GM19043 (cell line): ENCODE measurements at regions not wholly inside any gene's neighbourhood (a gene's known extent, or its start where the extent isn't known, plus 50 kb on each side); places are given as distances from the start of the nearest gene placed in this dataset.

Source experiments
- ATAC-seq: cut with Tn5 transposase; IDR thresholded peaks from one replicate; pipeline ENCODE4 v1.9.1; 2021; ENCODE audit warnings: low read depth; ENCODE audit not compliant: unreplicated experiment

DNA sequence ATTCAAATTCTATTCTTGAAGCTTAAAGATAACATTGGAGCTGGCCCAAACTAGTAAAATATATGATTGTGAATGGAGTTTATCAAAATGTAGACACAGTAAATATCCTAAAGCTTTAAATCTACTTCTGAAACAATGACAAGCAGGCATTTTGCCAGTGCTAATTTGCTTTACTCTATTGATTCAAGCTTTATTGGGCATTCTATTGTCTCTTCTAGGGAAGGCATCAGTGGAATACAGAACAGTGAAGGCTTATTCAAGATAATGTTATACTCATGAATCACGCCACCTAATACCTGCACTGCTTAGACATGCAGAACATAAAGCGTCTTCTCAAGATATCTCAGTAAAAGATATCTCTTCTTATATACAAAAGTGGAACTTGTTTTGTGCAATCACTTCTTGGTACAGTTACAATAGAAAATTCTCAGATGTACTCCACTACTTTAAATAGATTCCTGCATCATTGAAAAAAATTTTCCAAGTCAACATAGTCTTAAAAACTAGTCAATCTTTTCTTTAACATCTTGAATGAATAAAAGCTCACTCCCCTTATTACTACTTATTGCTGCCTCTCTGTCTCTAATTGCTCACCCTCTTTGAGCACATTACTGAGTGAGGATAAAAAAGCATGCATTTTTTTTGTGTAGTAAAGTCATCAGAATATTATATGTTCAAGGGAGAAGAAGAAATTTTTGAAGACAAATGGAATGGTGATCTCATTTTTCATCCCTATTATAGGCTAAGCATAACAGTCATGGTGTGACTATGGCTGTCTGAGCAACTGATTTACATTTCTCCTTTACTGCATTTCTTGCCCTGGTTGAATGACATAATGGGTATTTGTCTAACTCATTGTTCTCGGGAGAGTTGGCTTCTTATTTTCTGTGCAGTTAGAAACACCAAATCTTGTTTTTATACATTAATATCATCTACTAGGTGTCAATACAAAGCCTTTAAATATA lies 98.0 kb upstream of the E2F7 start:
- no peak for ATAC-seq

DNA sequence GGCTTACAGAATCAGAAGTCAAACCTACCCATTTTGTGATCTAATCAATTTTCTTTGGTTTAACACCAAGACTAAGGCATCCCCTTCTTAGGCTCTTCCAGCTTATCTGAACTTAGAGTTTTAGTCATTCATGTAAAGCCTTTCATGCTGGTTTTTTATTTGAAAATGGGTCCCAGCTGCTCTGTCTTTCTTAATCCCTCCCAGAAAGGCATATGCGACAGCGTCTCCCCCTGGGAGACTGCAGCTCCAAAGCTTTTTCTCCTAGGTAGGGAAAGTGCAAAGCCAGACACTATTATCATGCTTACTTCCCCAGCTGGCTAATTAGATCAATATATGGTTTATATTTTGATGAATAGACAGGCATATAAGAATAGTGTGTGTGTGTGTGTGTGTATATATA lies 96.6 kb upstream of the E2F7 start:
- no peak for ATAC-seq

- no peak for ATAC-seq
Observed at GRCh38 chr12:77160931-77161330, 95.6 kb upstream of the E2F7 start.

- ATAC-seq, result no peak
Observed at GRCh38 chr12:77153706-77154105, 88.3 kb upstream of the E2F7 start.

- ATAC-seq, result no peak
Observed at GRCh38 chr12:77152623-77153193, 87.3 kb upstream of the E2F7 start.

DNA sequence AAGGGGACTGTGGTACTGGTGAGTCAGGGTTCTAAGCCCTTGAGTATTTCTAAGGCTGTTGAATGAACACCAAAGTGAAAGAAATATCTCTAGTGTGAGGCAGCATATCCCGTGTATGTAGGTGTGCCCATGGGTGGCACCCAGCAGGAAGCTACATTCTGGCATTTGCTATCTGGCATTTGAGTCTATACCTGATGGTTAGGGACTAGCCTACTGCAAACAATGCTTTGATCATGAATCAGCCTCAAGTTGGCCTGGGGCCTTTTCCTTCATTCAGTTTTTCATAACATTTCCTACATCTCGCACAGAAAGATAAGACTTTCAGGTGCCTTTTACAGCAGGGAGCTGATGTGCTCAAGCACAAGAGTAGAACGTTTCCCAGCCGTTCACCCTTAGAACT lies 85.7 kb upstream of the E2F7 start:
- ATAC-seq, result no peak

DNA sequence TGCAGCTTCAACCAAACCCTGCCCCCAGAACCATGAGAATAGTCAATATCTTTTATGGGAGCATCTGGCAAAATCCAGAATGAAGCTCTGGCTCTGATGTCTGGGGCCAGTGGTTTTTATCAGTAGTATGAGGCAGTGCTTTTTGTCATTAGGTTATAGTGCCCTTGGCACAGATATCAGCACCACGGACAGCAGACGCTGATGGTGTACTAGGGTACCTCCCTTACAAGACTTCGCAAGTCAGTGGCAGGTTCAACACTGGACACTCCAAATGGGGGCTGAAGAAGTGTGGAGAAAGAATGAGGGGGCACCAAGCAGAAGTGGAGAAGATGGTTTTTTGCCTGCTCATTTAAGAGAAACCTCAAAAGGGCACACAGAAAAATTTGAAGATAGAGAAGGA lies 68.2 kb upstream of the E2F7 start:
- no peak for ATAC-seq

GRCh38 chr12:77131977-77132490 lies 66.7 kb upstream of the E2F7 start:
- no peak for ATAC-seq

GRCh38 chr12:77130193-77130592 lies 64.8 kb upstream of the E2F7 start:
- no peak for ATAC-seq

GRCh38 chr12:77124767-77125166 lies 59.4 kb upstream of the E2F7 start:
- ATAC-seq, result no peak

- no peak for ATAC-seq
Observed at GRCh38 chr12:77122661-77123060, 57.3 kb upstream of the E2F7 start.

- ATAC-seq, result no peak
Observed at GRCh38 chr12:77122236-77122635, 56.9 kb upstream of the E2F7 start.

GRCh38 chr12:77120156-77121085 lies 55.1 kb upstream of the E2F7 start:
- no peak for ATAC-seq

DNA sequence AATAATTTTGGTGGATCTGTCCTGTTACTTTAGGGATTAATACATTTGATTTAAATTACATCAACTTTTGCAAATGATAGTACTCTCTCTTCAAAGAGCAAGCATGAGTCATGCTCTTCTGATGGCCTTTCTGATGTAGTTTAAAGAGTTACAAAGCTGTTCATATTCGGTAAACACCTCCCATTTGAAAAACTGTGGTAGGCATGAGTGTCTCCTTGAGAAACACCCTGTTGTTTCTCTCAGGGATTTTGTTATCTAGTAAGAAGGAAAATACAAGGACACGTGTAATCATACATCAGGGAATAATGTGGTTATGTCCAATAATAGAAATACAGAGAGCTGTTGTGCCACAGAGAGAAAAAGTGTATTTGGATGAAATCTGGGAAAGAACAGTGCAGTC lies 53.3 kb upstream of the E2F7 start:
- ATAC-seq, result no peak

DNA sequence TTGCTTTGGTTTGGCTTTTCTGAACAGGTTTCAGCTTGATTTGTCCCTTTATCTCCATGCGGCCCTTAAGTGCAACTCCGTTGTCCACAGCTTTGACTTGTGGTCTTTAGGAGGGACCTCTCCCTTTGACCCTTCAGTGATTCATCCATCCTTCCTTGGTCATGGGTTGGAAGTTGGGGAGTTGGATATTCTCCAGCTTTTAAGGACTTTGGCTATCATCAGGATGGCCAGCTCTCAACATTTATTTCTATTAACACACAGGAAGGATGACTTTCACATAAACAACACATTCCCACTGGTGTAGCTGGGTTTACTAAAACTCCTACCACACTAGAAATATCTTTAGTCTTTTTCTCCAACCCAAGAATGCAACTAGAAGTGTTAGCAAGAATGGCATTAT lies 50.9 kb upstream of the E2F7 start:
- no peak for ATAC-seq

DNA sequence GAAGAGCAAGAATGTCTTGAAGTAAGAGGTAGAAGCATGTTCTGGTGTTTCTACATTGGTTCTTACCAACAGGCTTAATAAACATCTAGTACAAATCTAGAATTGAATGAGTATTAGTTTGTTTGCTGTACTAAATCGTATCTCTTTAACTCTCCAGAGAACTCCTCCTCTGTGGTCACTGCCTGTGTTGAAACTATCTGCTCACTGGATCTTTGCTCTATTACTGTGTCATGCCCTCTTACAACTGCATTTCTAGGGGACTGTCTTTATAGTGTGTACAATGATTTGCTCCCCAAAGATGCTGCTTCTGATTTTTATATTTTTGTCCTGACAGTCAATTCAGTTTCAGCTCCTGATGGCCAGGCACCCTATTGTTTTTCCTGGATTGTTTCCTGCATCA lies 50.1 kb upstream of the E2F7 start:
- no peak for ATAC-seq
